GM23338 (cell line): ENCODE measurements at regions not wholly inside any gene's neighbourhood (a gene's known extent, or its start where the extent isn't known, plus 50 kb on each side); places are given as distances from the start of the nearest gene placed in this dataset.

Source experiments
- ATAC-seq: fragments of 200-7000 bp; cut with Tn5 transposase; 3 replicates; pipeline ENCODE4 v1.9.1; 2020
- DNase-seq: peaks from one replicate; pipeline ENCODE4 v3.0.0-alpha.2; 2015; ENCODE audit warnings: low spot score
- H2AFZ ChIP-seq: fragments of 200-600 bp; sonication (generic); 2 replicates; pipeline ENCODE4 v1.8.0; 2016; ENCODE audit warnings: antibody characterized with exemption, mild to moderate bottlenecking, moderate library complexity
- H3F3A ChIP-seq: fragments of 200-600 bp; sonication (generic); replicated peaks from 2 replicates; pipeline ENCODE4 v1.8.0; 2017; ENCODE audit warnings: antibody characterized with exemption, mixed run types, low read depth
- H3K27ac ChIP-seq: fragments of 200-600 bp; sonication (generic); 2 replicates; pipeline ENCODE4 v1.6.1; 2016; ENCODE audit warnings: low read depth
- H3K27me3 ChIP-seq: fragments of 200-600 bp; sonication (generic); 2 replicates; pipeline ENCODE4 v1.8.0; 2016; ENCODE audit warnings: mild to moderate bottlenecking, mixed run types, moderate library complexity; ENCODE audit not compliant: insufficient read depth
- H3K36me3 ChIP-seq: fragments of 200-600 bp; sonication (generic); 2 replicates; pipeline ENCODE4 v1.8.0; 2016; ENCODE audit warnings: mild to moderate bottlenecking; ENCODE audit not compliant: insufficient read depth
- H3K4me1 ChIP-seq: fragments of 200-600 bp; sonication (generic); 2 replicates; pipeline ENCODE4 v1.8.0; 2016; ENCODE audit warnings: mild to moderate bottlenecking, moderate library complexity; ENCODE audit not compliant: insufficient read depth
- H3K4me2 ChIP-seq: fragments of 200-600 bp; sonication (generic); 2 replicates; pipeline ENCODE4 v1.7.1; 2017; ENCODE audit warnings: mixed run types
- H3K4me3 ChIP-seq: fragments of 200-600 bp; sonication (generic); 2 replicates; pipeline ENCODE4 v1.6.1; 2016; ENCODE audit warnings: mixed run types
- H3K79me2 ChIP-seq: fragments of 200-600 bp; sonication (generic); replicated peaks from 2 replicates; pipeline ENCODE4 v1.8.0; 2017; ENCODE audit warnings: mild to moderate bottlenecking; ENCODE audit not compliant: insufficient read depth
- H3K9me2 ChIP-seq: fragments of 200-600 bp; sonication (generic); 2 replicates; pipeline ENCODE4 v1.8.0; 2017; ENCODE audit not compliant: insufficient read depth
- H4K20me1 ChIP-seq: fragments of 200-600 bp; sonication (generic); replicated peaks from 2 replicates; pipeline ENCODE4 v1.8.0; 2017; ENCODE audit warnings: mild to moderate bottlenecking; ENCODE audit not compliant: insufficient read depth
- H3K27ac Mint-ChIP-seq: 2 replicates; pipeline ENCODE4 v1.8.0; 2020; ENCODE audit warnings: inconsistent platforms, mild to moderate bottlenecking, moderate library complexity, mixed read lengths
- H3K27me3 Mint-ChIP-seq: 3 replicates; pipeline ENCODE4 v1.8.0; 2022; ENCODE audit warnings: low read depth, mild to moderate bottlenecking, moderate library complexity, mixed read lengths, inconsistent platforms; ENCODE audit not compliant: insufficient read depth, poor library complexity
- H3K36me3 Mint-ChIP-seq: 3 replicates; pipeline ENCODE4 v1.8.0; 2021; ENCODE audit warnings: low read depth, mild to moderate bottlenecking, inconsistent platforms, moderate library complexity, mixed read lengths
- H3K4me1 Mint-ChIP-seq: 3 replicates; pipeline ENCODE4 v1.8.0; 2020; ENCODE audit warnings: mild to moderate bottlenecking, inconsistent platforms, mixed read lengths
- H3K4me3 Mint-ChIP-seq: 3 replicates; pipeline ENCODE4 v1.8.0; 2021; ENCODE audit warnings: moderate library complexity, mild to moderate bottlenecking, inconsistent platforms, mixed read lengths
- H3K9me3 Mint-ChIP-seq: 3 replicates; pipeline ENCODE4 v1.8.0; 2020; ENCODE audit warnings: moderate library complexity, mild to moderate bottlenecking, inconsistent platforms, mixed read lengths
- CREB1 ChIP-seq: fragments of 250-450 bp; sonication (Bioruptor Pico); IDR thresholded peaks from 2 replicates; pipeline ENCODE4 v1.5.0; 2020; ENCODE audit warnings: low read depth, mild to moderate bottlenecking, moderate library complexity
- CTCF ChIP-seq, 2 experiments: fragments of 200-600 bp in 1 of 2; sonication (generic) in 1 of 2; conservative IDR thresholded peaks; 2 replicates each; pipeline versions ENCODE4 v1.5.1 to v1.6.1; 2016 to 2017; ENCODE audit warnings: antibody characterized with exemption in 2 of 2, low read depth in 2 of 2, mild to moderate bottlenecking in 2 of 2, moderate library complexity in 1 of 2
- EZH2phosphoT487 ChIP-seq: fragments of 200-600 bp; sonication (generic); IDR thresholded peaks from one replicate; pipeline ENCODE4 v1.8.1; 2018; ENCODE audit warnings: antibody characterized with exemption; ENCODE audit not compliant: unreplicated experiment
- JUNB ChIP-seq: IDR thresholded peaks from one replicate; pipeline ENCODE4 v1.6.1; 2016; ENCODE audit warnings: antibody characterized with exemption; ENCODE audit not compliant: unreplicated experiment
- REST ChIP-seq: IDR thresholded peaks from one replicate; pipeline ENCODE4 v1.6.1; 2018; ENCODE audit warnings: antibody characterized with exemption; ENCODE audit not compliant: unreplicated experiment
- STAT1 ChIP-seq: IDR thresholded peaks from one replicate; pipeline ENCODE4 v1.6.1; 2016; ENCODE audit warnings: antibody characterized with exemption; ENCODE audit not compliant: unreplicated experiment

- no peaks in the 10 kb centered on the region for H3F3A ChIP-seq
- H3K4me3 ChIP-seq = no peak overlapping the region
- H3K4me1 Mint-ChIP-seq = peaks cover 3% of the 10 kb centered on the region; the same call in 1 of the 3 replicates
- ATAC-seq (no peak), DNase-seq (peak; percentile 3)
- H3K4me2 ChIP-seq = no peak overlapping the region
- no peaks in the 10 kb centered on the region for H4K20me1 ChIP-seq
- no peak for TF ChIP-seq REST
- TF ChIP-seq JUNB = no peak
- no peak for TF ChIP-seq EZH2phosphoT487
- no peak for TF ChIP-seq CTCF (conservative IDR thresholded peaks at IDR 0.05; ENCODE audit: low read depth in 2 of 2)
- no peak for TF ChIP-seq STAT1
- no peak for TF ChIP-seq CREB1 (CRISPR knock-in tag)
- H3K27me3 ChIP-seq = no peaks in the 10 kb centered on the region
- H3K36me3 ChIP-seq = no peaks in the 10 kb centered on the region
- H3K27ac ChIP-seq = no peak overlapping the region
- H2AFZ ChIP-seq = peak overlapping the region; percentile 53
- no peaks in the 10 kb centered on the region for H3K79me2 ChIP-seq
- peaks cover 2% of the 10 kb centered on the region for H3K27me3 Mint-ChIP-seq
- peaks cover 2% of the 10 kb centered on the region for H3K4me1 ChIP-seq
- H3K9me2 ChIP-seq = no peaks in the 10 kb centered on the region
- no peak overlapping the region; the same call in 1 of the 2 replicates for H3K27ac Mint-ChIP-seq
- H3K4me3 Mint-ChIP-seq = no peak overlapping the region
- H3K36me3 Mint-ChIP-seq = no peaks in the 10 kb centered on the region
- H3K9me3 Mint-ChIP-seq = no peaks in the 10 kb centered on the region
Measured at GRCh38 chr6:12228447-12229146, 61.6 kb upstream of the EDN1 start.

GRCh38 chr6:12229332-12229731, 60.8 kb upstream of the EDN1 start:
- no peaks in the 10 kb centered on the region for H3K27me3 ChIP-seq
- no peak overlapping the region for H3K27ac Mint-ChIP-seq
- H4K20me1 ChIP-seq = no peaks in the 10 kb centered on the region
- no peak overlapping the region for H3K4me3 ChIP-seq
- peaks cover 7% of the 10 kb centered on the region; the same call in 1 of the 3 replicates for H3K4me1 Mint-ChIP-seq
- H3K36me3 ChIP-seq = no peaks in the 10 kb centered on the region
- peaks cover 4% of the 10 kb centered on the region for H3K4me1 ChIP-seq
- no peak overlapping the region for H3K4me3 Mint-ChIP-seq
- peaks cover 4% of the 10 kb centered on the region for H3K27me3 Mint-ChIP-seq
- no peak for TF ChIP-seq REST
- no peak overlapping the region for H2AFZ ChIP-seq
- H3K36me3 Mint-ChIP-seq = no peaks in the 10 kb centered on the region
- H3F3A ChIP-seq = no peaks in the 10 kb centered on the region
- no peak for ATAC-seq
- no peaks in the 10 kb centered on the region for H3K9me2 ChIP-seq
- no peak overlapping the region for H3K27ac ChIP-seq
- no peak overlapping the region for H3K4me2 ChIP-seq
- no peaks in the 10 kb centered on the region for H3K9me3 Mint-ChIP-seq
- no peak for DNase-seq
- no peaks in the 10 kb centered on the region for H3K79me2 ChIP-seq
